ENCODE measurements at regions not wholly inside any gene's neighbourhood (a gene's known extent, or its start where the extent isn't known, plus 50 kb on each side); places are given as distances from the start of the nearest gene placed in this dataset.

GRCh38 chr10:8544500-8544899 is 490.0 kb downstream of the GATA3 start:
- Mint-ChIP-seq H3K9me3 (peaks cover 13% of the 10 kb centered on the region), H3K27ac (no peak overlapping the region), H3K4me1 (ENCODE audit: low read depth) (no peaks in the 10 kb centered on the region), H3K4me3 (no peak overlapping the region), H3K27me3 (no peaks in the 10 kb centered on the region), H3K36me3 (ENCODE audit: low read depth) (no peaks in the 10 kb centered on the region)
- intact Hi-C loops (cut with micrococcal nuclease) = no loop called here

DNA sequence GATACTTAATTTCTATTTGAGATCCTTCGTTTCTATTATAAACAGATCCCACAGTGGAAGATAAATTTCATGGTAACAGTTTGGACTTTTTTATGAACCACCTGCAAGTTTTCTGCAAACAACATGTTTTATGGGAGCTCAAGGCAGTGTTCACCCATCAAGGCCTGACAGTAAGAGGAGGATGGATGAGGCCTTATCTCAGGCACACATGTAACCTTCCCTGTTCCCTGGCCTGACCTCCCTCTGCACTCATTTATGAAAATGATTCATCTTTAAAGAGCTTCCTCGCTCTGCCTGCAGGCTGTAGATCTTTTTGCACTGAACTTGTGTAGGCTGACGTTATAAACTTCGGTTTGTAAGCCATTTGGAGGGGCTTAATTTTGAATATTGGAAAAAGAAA is 500.1 kb downstream of the GATA3 start:
- intact Hi-C loops (cut with micrococcal nuclease) = no loop called here
- no peak overlapping the region for H3K4me3 Mint-ChIP-seq
- no peaks in the 10 kb centered on the region for H3K4me1 Mint-ChIP-seq (ENCODE audit: low read depth)
- no peaks in the 10 kb centered on the region for H3K27me3 Mint-ChIP-seq
- H3K36me3 Mint-ChIP-seq (ENCODE audit: low read depth) = no peaks in the 10 kb centered on the region
- H3K9me3 Mint-ChIP-seq = peaks cover 7% of the 10 kb centered on the region
- no peak overlapping the region for H3K27ac Mint-ChIP-seq

- no peaks in the 10 kb centered on the region for H3K27me3 Mint-ChIP-seq
- no peak overlapping the region for H3K27ac Mint-ChIP-seq
- peaks cover 15% of the 10 kb centered on the region for H3K9me3 Mint-ChIP-seq
- H3K4me3 Mint-ChIP-seq = no peak overlapping the region
- no peaks in the 10 kb centered on the region for H3K4me1 Mint-ChIP-seq (ENCODE audit: low read depth)
- H3K36me3 Mint-ChIP-seq (ENCODE audit: low read depth) = no peaks in the 10 kb centered on the region
- intact Hi-C loops (cut with micrococcal nuclease) = no loop called here
Measured at GRCh38 chr10:8556321-8556720, 501.8 kb downstream of the GATA3 start.

DNA sequence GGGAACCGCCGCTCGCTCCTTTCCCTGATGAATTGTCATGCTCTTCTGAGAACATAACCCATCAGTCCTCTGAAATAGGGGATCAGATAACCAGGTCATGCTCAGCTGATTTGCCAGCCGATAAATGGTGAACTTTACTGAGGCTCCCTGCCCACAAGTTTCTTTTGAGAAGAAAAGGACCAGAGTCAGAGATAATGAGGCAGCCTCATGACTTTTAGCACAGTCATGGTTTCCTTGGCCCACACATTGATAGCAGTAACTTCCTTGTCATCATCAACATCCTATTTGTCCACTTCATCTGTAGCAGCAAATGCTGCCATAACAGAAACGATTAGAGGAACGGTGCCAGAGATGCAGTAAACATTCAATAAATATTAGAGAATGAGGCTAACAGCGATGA is 509.0 kb downstream of the GATA3 start:
- intact Hi-C loops (cut with micrococcal nuclease) = no loop called here
- Mint-ChIP-seq H3K4me1 (ENCODE audit: low read depth) (no peaks in the 10 kb centered on the region), H3K4me3 (no peak overlapping the region), H3K27ac (no peak overlapping the region), H3K9me3 (peaks cover 50% of the 10 kb centered on the region), H3K36me3 (ENCODE audit: low read depth) (no peaks in the 10 kb centered on the region), H3K27me3 (no peaks in the 10 kb centered on the region)

- intact Hi-C loops (cut with micrococcal nuclease) = no loop called here
- Mint-ChIP-seq H3K36me3 (ENCODE audit: low read depth) (no peaks in the 10 kb centered on the region), H3K27me3 (no peaks in the 10 kb centered on the region), H3K9me3 (peaks cover 48% of the 10 kb centered on the region), H3K4me3 (no peak overlapping the region), H3K4me1 (ENCODE audit: low read depth) (no peaks in the 10 kb centered on the region), H3K27ac (no peak overlapping the region)
Measured at GRCh38 chr10:8566737-8567136, 512.2 kb downstream of the GATA3 start.

DNA sequence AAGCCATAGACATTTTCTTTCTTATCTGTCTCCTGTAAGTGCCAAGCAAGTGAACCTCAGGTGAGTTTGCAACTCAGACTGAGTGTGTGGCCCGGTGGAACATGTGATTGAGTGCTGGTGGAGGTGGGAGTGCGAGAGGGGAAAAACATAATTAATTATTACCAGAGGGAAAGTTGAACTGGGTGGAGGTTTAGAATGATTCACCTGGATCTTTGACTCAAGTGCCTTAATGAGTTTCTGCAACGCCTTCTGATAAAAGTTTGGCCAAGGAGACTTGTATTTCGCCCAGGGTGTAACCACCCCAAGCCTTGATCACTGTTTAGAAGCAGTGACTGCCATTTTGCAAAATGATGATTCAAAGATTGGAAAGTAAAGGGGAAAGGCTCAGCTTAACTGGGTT is 513.9 kb downstream of the GATA3 start:
- Mint-ChIP-seq H3K9me3 (peaks cover 39% of the 10 kb centered on the region), H3K4me3 (no peak overlapping the region), H3K27ac (no peak overlapping the region), H3K4me1 (ENCODE audit: low read depth) (no peaks in the 10 kb centered on the region), H3K27me3 (no peaks in the 10 kb centered on the region), H3K36me3 (ENCODE audit: low read depth) (no peaks in the 10 kb centered on the region)
- intact Hi-C loops (cut with micrococcal nuclease) = no loop called here

DNA sequence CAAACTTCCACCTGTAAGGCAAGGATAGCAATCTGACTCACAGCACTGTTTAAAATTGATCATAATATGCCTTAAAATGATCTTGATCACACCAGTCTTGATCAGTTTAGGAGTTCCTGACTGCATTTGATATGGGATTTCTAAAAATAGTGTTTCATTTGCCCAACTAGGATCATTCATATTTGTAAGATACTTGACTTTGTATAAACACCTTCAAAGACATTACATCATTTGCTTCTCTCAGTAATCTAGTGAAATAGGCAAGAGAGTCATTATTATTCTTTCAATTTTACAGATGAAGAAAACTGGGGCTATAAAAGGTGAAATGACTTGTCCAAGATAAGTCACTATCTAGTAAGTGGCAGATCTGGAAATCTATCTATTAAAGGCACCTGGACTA is 521.1 kb downstream of the GATA3 start:
- intact Hi-C loops (cut with micrococcal nuclease) = no loop called here
- no peaks in the 10 kb centered on the region for H3K4me1 Mint-ChIP-seq (ENCODE audit: low read depth)

DNA sequence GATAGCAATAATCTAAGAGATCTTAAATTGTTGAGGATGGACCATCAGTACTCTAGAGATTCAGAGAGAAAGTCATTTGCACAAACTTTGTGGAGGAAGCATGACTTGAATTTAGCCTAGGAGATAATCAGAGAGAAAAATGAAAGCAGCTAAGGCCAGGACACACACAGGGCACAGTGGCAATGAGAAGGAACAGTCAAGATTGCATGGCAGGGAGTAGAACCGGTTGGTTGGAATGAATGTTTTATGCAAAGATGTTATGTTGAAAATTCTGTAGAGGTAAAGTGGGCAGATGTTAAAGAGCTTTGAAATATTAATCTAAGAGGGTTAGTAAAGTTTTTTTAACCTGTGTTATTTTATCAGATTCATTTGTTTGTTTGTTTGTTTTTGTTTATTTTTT is 521.8 kb downstream of the GATA3 start:
- Mint-ChIP-seq H3K27ac (no peak overlapping the region), H3K36me3 (ENCODE audit: low read depth) (no peaks in the 10 kb centered on the region), H3K27me3 (no peaks in the 10 kb centered on the region), H3K9me3 (peaks cover 16% of the 10 kb centered on the region), H3K4me3 (no peak overlapping the region), H3K4me1 (ENCODE audit: low read depth) (no peaks in the 10 kb centered on the region)
- intact Hi-C loops (cut with micrococcal nuclease) = no loop called here

More for the DNA sequence above, 521.1 kb downstream of the GATA3 start:
- Mint-ChIP-seq H3K27ac (no peak overlapping the region), H3K4me3 (no peak overlapping the region), H3K36me3 (ENCODE audit: low read depth) (no peaks in the 10 kb centered on the region), H3K9me3 (peaks cover 19% of the 10 kb centered on the region), H3K27me3 (no peaks in the 10 kb centered on the region)

DNA sequence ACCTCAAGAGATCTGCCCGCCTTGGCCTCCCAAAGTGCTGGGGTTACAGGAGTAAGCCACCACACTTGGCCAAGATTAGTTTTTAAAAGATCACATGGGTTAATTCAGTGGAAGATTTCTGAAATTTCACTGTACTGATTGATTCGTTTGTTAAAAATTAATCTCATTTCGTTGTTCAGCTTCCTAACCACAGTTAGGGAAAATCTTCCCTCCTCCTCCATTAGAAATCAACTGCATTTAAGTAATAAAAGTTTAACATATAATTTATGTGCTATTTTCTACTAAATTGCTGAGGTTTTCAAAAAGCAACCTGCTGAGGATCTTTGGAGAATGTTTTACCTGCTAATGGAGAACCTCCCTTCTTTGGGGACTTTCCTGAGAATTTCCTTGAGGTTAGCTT is 522.4 kb downstream of the GATA3 start:
- no peak overlapping the region for H3K27ac Mint-ChIP-seq
- peaks cover 16% of the 10 kb centered on the region for H3K9me3 Mint-ChIP-seq
- intact Hi-C loops (cut with micrococcal nuclease) = no loop called here
- no peaks in the 10 kb centered on the region for H3K4me1 Mint-ChIP-seq (ENCODE audit: low read depth)
- no peaks in the 10 kb centered on the region for H3K27me3 Mint-ChIP-seq
- H3K36me3 Mint-ChIP-seq (ENCODE audit: low read depth) = no peaks in the 10 kb centered on the region
- H3K4me3 Mint-ChIP-seq = no peak overlapping the region

GRCh38 chr10:8577686-8578085 is 523.2 kb downstream of the GATA3 start:
- Mint-ChIP-seq H3K9me3 (peaks cover 17% of the 10 kb centered on the region), H3K27me3 (no peaks in the 10 kb centered on the region), H3K27ac (no peak overlapping the region), H3K4me3 (no peak overlapping the region), H3K4me1 (ENCODE audit: low read depth) (no peaks in the 10 kb centered on the region), H3K36me3 (ENCODE audit: low read depth) (no peaks in the 10 kb centered on the region)
- intact Hi-C loops (cut with micrococcal nuclease) = no loop called here

GRCh38 chr10:8581521-8582225 is 527.2 kb downstream of the GATA3 start:
- no peak overlapping the region for H3K27ac Mint-ChIP-seq
- intact Hi-C loops (cut with micrococcal nuclease) = no loop called here
- H3K4me1 Mint-ChIP-seq (ENCODE audit: low read depth) = no peaks in the 10 kb centered on the region
- no peak overlapping the region for H3K4me3 Mint-ChIP-seq
- peaks cover 6% of the 10 kb centered on the region for H3K9me3 Mint-ChIP-seq
- no peaks in the 10 kb centered on the region for H3K27me3 Mint-ChIP-seq
- no peaks in the 10 kb centered on the region for H3K36me3 Mint-ChIP-seq (ENCODE audit: low read depth)

GRCh38 chr10:8583096-8583495 is 528.6 kb downstream of the GATA3 start:
- intact Hi-C loops (cut with micrococcal nuclease) = no loop called here
- Mint-ChIP-seq H3K27me3 (no peaks in the 10 kb centered on the region), H3K9me3 (peaks cover 6% of the 10 kb centered on the region), H3K4me1 (ENCODE audit: low read depth) (no peaks in the 10 kb centered on the region), H3K36me3 (ENCODE audit: low read depth) (no peaks in the 10 kb centered on the region), H3K4me3 (no peak overlapping the region), H3K27ac (no peak overlapping the region)

DNA sequence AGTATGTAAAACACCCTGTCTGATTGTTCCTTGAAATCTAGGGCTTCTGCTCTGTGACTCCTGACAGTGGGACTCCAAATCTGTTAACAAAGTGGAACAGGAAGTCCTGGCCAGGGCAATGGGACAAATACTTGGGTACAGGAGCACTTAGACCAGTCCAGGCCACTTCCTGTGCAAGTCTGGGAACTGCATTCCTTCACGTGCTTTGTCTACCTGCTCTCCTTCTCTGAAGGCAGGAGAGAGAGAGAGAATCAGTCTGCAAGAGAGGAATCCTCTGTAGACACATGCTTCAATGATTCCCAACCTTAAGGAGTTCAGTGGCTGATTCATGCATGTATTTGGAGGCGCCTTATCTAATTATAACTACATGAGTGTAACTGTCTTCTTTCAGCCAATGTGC is 530.2 kb downstream of the GATA3 start:
- no peaks in the 10 kb centered on the region for H3K36me3 Mint-ChIP-seq (ENCODE audit: low read depth)
- intact Hi-C loops (cut with micrococcal nuclease) = no loop called here
- H3K27ac Mint-ChIP-seq = no peak overlapping the region
- H3K9me3 Mint-ChIP-seq = peaks cover 6% of the 10 kb centered on the region
- no peaks in the 10 kb centered on the region for H3K27me3 Mint-ChIP-seq
- H3K4me1 Mint-ChIP-seq (ENCODE audit: low read depth) = no peaks in the 10 kb centered on the region
- no peak overlapping the region for H3K4me3 Mint-ChIP-seq

DNA sequence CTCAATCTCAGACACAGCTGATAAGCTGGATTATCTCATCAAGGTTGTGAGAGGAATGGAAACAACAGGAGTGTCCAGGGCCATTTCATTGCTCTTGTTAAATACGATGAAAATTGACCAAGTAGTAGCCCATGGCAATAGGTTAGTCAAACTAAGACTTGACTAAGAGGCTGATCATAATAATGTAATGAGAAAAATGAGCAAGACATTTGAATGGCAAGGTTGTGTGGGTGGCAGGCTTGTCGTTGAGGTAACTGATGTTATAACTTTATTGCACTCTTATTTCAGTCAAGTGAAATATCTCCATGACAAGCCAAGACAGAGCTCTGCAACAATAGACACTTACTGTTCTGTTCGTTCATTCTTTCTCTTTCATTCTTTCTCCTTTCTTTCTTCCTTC is 532.0 kb downstream of the GATA3 start:
- H3K36me3 Mint-ChIP-seq (ENCODE audit: low read depth) = no peaks in the 10 kb centered on the region
- H3K4me1 Mint-ChIP-seq (ENCODE audit: low read depth) = no peaks in the 10 kb centered on the region
- no peak overlapping the region for H3K27ac Mint-ChIP-seq
- H3K27me3 Mint-ChIP-seq = no peaks in the 10 kb centered on the region
- intact Hi-C loops (cut with micrococcal nuclease) = no loop called here
- peaks cover 5% of the 10 kb centered on the region for H3K9me3 Mint-ChIP-seq
- H3K4me3 Mint-ChIP-seq = no peak overlapping the region

DNA sequence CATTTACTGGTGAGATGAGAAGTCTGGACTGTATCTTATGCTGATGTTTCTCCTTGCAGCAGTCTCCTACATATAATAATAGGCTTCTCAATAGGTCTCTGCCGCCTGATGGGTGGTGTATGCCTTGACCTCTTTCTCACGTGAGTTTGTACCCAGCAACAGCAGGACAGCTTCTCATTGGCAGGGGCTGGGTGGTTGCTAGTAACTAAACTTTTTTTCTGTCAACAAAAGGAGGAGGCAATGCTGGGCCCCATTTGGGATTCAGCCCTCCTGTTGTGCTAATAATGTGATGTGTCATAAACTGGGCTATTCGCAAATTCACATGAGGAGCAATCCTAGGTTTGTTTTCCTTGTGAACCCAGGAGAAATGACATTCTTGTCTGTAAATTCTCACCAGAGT is 533.6 kb downstream of the GATA3 start:
- Mint-ChIP-seq H3K27ac (no peak overlapping the region), H3K4me3 (no peak overlapping the region), H3K36me3 (ENCODE audit: low read depth) (no peaks in the 10 kb centered on the region), H3K4me1 (ENCODE audit: low read depth) (no peaks in the 10 kb centered on the region), H3K27me3 (no peaks in the 10 kb centered on the region), H3K9me3 (no peaks in the 10 kb centered on the region)
- intact Hi-C loops (cut with micrococcal nuclease) = no loop called here

All from dendritic cell treated with granulocyte-macrophage colony-stimulating factor and Interleukin-4, amounts not matched to agents 40 ng/mL and 50 ng/mL, for 4 days (primary cell).